PFSK-1 (cell line): ENCODE measurements at regions not wholly inside any gene's neighbourhood (a gene's known extent, or its start where the extent isn't known, plus 50 kb on each side); places are given as distances from the start of the nearest gene placed in this dataset.

ENCODE experiments used
- FOXP2 ChIP-seq: optimal IDR thresholded peaks from 2 replicates; pipeline ENCODE3; 2011; ENCODE audit warnings: borderline replicate concordance, control low read depth, inconsistent platforms; ENCODE audit not compliant: insufficient read depth; ENCODE audit errors: extremely low read length, extremely low read depth
- POLR2AphosphoS5 ChIP-seq: IDR thresholded peaks from 2 replicates; pipeline ENCODE4 v1.6.1; 2012; ENCODE audit warnings: low read depth, mild to moderate bottlenecking, control low read depth, low read length, moderate library complexity
- REST ChIP-seq, 2 experiments: IDR thresholded peaks; 2 replicates each; pipeline versions ENCODE4 v1.6.1 to v1.8.0; 2011 to 2012; ENCODE audit warnings: low read depth in 2 of 2, low read length in 2 of 2, control low read depth in 1 of 2, inconsistent platforms in 1 of 2, mild to moderate bottlenecking in 1 of 2, moderate library complexity in 1 of 2; ENCODE audit not compliant: insufficient read depth in 1 of 2
- SIN3A ChIP-seq: IDR thresholded peaks from 2 replicates; pipeline ENCODE4 v1.6.1; 2012; ENCODE audit warnings: mild to moderate bottlenecking, low read length, moderate library complexity, borderline replicate concordance; ENCODE audit not compliant: insufficient read depth
- TAF1 ChIP-seq: IDR thresholded peaks from 2 replicates; pipeline ENCODE4 v1.6.1; 2012; ENCODE audit warnings: low read length, control low read depth, borderline replicate concordance; ENCODE audit not compliant: insufficient read depth

- TF ChIP-seq TAF1, result no peak
- TF ChIP-seq POLR2AphosphoS5, result no peak
- no peak for TF ChIP-seq FOXP2
- TF ChIP-seq SIN3A, result no peak
- no peak for TF ChIP-seq REST (IDR thresholded peaks at IDR 0.05; ENCODE audit: insufficient read depth in 1 of 2, low read depth in 2 of 2, low read length in 2 of 2)
These were observed 55.7 kb upstream of the CLDN5 start for GRCh38 chr22:19579880-19580279.

- no peak for TF ChIP-seq TAF1
- no peak for TF ChIP-seq POLR2AphosphoS5
- no peak for TF ChIP-seq SIN3A
These were observed 56.2 kb upstream of the CLDN5 start for GRCh38 chr22:19580291-19580890.

- TF ChIP-seq REST (IDR thresholded peaks at IDR 0.05; ENCODE audit: insufficient read depth in 1 of 2, low read depth in 2 of 2, low read length in 2 of 2) (no peak), POLR2AphosphoS5 (no peak), FOXP2 (no peak), TAF1 (no peak), SIN3A (no peak)
These were observed 58.0 kb upstream of the CLDN5 start for GRCh38 chr22:19582033-19582693.

GRCh38 chr22:19586922-19587684 is 62.9 kb upstream of the CLDN5 start:
- TF ChIP-seq TAF1 (no peak), POLR2AphosphoS5 (no peak), FOXP2 (no peak), REST (IDR thresholded peaks at IDR 0.05; ENCODE audit: insufficient read depth in 1 of 2, low read depth in 2 of 2, low read length in 2 of 2) (no peak), SIN3A (no peak)

- TF ChIP-seq TAF1 (no peak), FOXP2 (no peak), SIN3A (no peak), REST (IDR thresholded peaks at IDR 0.05; ENCODE audit: insufficient read depth in 1 of 2, low read depth in 2 of 2, low read length in 2 of 2) (no peak), POLR2AphosphoS5 (no peak)
These were observed 66.5 kb upstream of the CLDN5 start for GRCh38 chr22:19590696-19591095.
